Esophagus squamous epithelium (tissue), 4 donors: ENCODE measurements at regions not wholly inside any gene's neighbourhood (a gene's known extent, or its start where the extent isn't known, plus 50 kb on each side); places are given as distances from the start of the nearest gene placed in this dataset.

ENCODE experiments used
- POLR2A ChIP-seq, 4 donors: fragments of 450-650 bp; IDR thresholded peaks; one replicate each; pipeline ENCODE4 v1.6.1; 2017; ENCODE audit warnings: antibody characterized with exemption in 4 of 4, mild to moderate bottlenecking in 4 of 4, moderate library complexity in 3 of 4
- TF ChIP-seq, protein P1 (sequence below), 6 experiments: fragments of 450-650 bp in 4 of 6; fragments of 200-600 bp in 2 of 6; sonication (generic) in 2 of 6; IDR thresholded peaks; one replicate each; pipeline ENCODE4 v1.5.1; 2016 to 2019; ENCODE audit warnings: antibody characterized with exemption in 6 of 6, mild to moderate bottlenecking in 4 of 6, moderate library complexity in 4 of 6

DNA sequence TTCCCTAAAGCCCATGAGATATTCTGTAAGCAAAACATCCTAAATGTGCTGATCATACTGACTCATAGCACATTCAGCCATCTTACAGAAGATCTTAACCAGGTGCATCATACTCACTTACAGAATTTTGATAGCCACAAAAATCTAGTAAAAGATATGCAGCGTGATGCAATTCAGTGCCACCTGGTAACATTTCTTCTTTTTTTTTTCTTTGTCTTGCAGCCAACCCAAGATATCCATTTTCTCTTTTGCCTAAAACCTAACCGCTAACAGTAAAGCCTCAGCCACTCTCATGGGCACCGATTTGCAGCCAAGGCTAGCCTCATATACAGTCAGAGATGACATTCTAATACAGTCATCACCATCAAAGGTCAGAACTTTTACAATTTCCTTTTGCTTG lies 293.3 kb downstream of the HACE1 start:
- TF ChIP-seq, protein P1, sequence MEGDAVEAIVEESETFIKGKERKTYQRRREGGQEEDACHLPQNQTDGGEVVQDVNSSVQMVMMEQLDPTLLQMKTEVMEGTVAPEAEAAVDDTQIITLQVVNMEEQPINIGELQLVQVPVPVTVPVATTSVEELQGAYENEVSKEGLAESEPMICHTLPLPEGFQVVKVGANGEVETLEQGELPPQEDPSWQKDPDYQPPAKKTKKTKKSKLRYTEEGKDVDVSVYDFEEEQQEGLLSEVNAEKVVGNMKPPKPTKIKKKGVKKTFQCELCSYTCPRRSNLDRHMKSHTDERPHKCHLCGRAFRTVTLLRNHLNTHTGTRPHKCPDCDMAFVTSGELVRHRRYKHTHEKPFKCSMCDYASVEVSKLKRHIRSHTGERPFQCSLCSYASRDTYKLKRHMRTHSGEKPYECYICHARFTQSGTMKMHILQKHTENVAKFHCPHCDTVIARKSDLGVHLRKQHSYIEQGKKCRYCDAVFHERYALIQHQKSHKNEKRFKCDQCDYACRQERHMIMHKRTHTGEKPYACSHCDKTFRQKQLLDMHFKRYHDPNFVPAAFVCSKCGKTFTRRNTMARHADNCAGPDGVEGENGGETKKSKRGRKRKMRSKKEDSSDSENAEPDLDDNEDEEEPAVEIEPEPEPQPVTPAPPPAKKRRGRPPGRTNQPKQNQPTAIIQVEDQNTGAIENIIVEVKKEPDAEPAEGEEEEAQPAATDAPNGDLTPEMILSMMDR (IDR thresholded peaks at IDR 0.05), result no peak
- TF ChIP-seq POLR2A (IDR thresholded peaks at IDR 0.05), result no peak
